ENCODE measurements at regions not wholly inside any gene's neighbourhood (a gene's known extent, or its start where the extent isn't known, plus 50 kb on each side); places are given as distances from the start of the nearest gene placed in this dataset.

DNA sequence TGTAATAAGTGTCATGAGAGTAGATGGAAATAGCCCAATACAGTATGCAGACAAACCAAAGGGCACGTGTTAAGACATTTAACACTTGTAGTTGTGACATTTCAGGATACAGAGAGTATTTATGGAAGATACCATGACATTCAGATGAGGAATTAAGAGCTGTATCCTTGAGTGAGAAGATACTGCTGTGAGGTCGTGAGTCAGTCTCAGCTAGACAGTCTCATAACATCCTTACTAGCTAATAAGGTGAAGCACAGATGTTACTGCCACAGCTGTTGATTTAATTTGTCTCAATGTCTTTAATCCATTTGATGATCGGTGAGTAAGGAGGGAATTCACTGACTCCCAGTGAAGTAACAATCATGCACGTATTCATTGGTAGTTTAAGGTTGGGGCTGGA is 288.0 kb upstream of the AKR1E2 start:
- no peak for DNase-seq (ENCODE audit: low spot score)
- ATAC-seq, result no peak

DNA sequence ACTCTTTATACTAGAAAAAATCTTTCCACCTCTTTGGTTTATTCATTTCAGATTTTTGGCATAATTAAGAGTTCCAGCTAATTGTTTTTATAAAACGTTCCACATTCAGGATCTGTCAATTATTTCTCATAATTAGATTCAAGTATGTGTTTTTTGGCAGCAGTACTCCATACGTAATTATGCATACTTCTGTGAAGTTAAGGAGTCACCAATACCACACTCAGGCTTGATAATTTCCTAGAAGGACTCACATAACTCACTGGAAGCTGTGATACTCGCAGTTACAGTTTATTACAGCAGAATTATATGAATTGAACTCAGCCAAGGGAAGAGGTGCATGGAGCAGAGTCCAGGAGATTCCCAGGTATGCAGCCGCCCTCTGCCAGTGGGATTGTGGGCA is 290.5 kb upstream of the AKR1E2 start:
- no peak for ATAC-seq
- no peak for DNase-seq (ENCODE audit: low spot score)

DNA sequence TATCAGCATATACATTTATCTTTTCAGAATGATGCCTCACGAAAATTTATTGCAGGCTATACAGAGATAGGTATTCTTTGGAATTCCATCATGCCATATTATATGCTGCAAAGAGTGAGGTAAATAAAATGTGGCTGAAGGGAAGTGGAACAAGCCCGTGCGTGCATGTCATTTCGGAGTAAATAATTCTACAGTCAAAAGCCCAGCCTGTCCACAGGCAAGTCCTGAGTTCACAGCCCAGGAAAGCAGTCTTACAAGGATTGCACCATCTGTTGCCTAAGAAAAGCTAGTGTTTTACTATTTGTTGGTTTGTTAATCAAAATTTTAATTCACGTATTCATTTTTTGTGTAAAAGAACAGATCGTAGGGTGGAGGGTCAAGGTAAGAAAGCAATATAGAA is 292.4 kb upstream of the AKR1E2 start:
- DNase-seq (ENCODE audit: low spot score), result no peak
- no peak for ATAC-seq

DNA sequence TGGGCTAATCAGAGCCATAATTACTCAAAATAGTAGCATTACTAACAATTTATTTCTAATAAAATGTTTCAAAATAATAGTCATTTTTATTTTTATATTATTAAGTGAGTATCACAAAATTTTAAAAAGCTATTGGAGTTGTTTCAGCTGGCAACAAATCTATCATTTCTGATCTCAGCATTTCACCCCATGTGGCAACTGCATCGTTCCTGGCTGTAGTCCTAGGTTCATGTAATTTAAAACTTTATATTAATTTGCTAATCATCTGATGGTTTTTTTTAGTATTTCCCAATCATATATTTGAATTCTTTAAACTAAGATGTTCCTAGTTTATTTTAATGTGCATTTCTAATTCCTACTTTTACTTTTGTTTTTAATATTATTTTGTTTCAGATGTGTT is 293.0 kb upstream of the AKR1E2 start:
- DNase-seq (ENCODE audit: low spot score) (no peak), ATAC-seq (no peak)

DNA sequence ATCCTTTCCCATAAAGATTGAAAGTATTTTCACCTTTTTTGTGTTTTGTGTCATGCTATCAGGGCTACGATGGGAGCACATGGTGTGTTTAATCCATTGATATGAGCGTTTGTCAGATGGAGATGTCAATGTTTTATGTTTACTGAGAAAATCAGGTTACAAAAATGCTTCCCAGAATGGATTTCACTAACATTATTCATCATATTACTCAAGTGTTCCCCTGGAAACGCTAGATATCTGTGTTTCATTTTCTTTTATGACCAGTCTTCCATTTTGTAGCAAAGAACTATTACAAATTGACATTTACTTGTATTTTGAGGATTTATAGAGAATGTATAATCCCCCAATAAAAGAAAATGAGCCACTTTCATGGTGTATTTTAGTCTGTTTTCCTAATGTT is 293.5 kb upstream of the AKR1E2 start:
- no peak for ATAC-seq
- no peak for DNase-seq (ENCODE audit: low spot score)

DNA sequence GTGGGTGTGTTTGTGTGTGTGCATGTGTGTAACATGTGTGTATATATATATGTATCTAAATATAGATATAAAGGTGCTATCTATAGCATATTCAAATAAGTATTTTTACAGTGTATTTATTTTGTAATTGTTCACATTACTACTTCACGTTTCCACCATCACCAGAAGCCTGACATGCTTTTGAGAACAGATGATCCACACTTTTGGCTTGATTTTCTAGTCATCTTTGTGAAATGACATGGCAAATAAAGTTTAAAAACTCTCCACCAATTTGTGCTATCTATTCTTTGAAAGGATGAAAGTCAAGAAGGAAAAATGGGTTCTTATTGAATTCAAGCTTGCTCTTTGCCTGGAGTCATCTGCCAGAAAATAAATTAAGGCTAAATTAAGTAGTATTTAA is 294.0 kb upstream of the AKR1E2 start:
- DNase-seq (ENCODE audit: low spot score) (no peak), ATAC-seq (no peak)

DNA sequence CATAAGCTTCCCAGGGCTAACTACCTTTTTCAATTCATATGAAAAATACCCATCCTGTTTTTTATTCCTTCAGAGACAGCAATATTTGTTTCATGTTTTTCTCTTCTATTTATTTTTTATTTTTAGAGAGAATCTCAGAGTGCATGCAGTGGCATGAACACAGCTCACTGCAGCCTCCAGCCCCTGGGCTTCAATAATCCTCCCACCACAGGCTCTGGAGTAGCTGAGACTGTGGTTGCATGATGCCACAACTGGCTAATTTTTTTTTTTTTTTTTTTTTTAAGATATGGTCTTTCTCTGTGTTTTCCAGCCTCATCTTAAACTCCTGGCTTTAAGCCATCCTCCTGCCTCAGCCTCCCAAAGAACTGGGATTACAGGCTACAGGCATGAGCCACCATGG is 296.7 kb upstream of the AKR1E2 start:
- DNase-seq (ENCODE audit: low spot score) (no peak), ATAC-seq (no peak)

DNA sequence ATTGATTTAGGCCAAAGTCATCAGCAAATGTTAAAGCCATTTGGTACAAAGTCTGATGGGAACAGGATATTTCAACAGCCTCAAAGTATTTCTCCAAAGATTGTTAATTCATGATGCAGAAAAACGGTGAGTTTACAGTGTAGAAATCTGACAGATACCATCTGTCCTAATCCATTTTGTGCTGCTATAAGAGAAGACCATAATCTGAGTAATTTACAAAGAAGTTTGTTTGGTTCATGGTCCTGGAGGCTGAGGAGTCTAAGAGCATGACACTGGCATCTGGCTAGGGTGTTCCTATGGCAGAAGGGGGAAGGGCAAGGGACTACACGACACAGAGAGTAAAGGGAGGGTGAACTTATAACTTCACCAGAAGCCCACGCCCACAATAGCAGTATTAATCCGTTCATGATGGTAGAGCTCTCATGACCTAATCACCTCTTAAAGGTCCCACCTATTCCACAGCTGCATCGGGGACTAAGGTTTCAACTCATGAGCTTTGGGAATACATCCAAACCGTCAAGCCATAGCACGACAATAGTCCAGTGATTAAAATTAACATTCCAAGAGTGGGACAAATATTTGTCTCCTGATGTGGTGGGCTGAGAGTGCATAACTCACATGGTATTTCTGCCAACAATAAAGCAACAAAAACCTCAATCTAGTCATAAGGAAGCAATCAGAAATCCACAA is 298.6 kb upstream of the AKR1E2 start:
- no peak for ATAC-seq
- DNase-seq (ENCODE audit: low spot score), result no peak

DNA sequence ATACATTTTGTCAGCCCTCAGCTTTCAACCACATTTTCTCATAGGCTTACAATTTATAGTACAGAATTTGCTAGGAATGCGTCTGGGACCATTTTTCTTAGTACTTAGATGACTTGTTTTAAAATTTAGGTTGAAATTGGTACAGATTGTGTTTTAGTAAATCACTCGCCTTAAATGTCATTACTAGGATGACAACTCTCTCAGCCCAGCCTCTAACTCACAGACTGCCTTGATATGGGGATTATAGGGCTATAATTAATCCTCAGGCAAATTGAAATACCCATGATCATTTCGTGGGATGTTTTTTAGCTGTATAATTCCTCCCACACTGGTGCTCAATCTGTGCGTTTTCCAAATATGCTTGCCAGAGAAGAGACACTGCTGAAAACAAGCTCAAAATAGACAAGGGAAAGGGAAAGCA is 299.7 kb upstream of the AKR1E2 start:
- no peak for ATAC-seq
- DNase-seq (ENCODE audit: low spot score), result no peak

DNA sequence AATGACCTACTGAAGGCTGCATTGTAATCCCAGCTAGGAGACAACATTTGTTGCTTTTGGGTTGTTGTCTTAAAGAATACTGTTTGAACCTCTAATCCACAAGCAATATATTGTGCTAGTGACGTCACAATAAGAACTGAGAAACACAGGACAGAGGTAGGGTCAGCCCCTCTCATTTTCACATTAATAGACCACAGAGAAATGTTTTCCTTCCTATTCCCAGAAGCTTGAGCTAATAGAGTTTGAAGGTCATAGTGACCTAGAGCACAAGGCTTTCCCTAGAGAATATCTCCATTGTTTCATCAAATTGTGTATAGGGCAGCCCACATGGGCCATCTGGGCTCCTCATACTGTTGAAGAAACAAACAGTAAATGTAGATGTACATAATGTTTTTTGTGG is 300.9 kb upstream of the AKR1E2 start:
- no peak for DNase-seq (ENCODE audit: low spot score)
- ATAC-seq, result no peak

DNA sequence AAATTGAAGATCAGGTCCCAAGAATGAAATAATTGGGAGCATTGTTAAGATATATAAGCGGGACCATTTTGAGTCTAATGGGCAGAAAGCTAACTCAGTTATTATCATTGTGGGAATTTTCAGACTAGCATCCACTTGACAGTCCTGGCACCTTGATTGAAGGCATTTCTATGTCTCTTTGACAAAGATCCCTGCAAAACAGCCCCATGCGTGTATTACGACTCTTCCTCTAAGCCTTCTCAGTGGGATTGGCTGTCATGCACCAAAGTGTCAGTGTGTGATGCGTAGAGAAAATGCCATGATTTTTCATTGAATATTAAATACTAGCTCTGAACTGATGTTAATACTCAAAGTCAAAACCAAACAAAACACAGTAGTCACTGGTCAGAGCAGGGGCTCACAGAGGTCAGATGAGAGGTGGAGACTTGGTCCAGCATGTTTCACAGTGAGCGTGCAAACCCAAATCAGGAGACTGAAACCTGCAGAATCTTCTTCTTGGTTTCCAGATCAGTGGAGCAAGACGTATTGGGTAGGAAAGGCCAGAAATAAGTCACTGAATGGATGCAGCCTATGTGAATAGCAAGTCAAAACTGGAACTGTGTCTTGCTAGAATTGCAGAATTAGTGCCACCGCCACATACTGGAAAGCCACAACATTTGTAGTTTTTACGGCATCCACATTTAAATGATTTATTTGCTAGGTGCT is 303.6 kb upstream of the AKR1E2 start:
- DNase-seq (ENCODE audit: low spot score) (no peak), ATAC-seq (no peak)

DNA sequence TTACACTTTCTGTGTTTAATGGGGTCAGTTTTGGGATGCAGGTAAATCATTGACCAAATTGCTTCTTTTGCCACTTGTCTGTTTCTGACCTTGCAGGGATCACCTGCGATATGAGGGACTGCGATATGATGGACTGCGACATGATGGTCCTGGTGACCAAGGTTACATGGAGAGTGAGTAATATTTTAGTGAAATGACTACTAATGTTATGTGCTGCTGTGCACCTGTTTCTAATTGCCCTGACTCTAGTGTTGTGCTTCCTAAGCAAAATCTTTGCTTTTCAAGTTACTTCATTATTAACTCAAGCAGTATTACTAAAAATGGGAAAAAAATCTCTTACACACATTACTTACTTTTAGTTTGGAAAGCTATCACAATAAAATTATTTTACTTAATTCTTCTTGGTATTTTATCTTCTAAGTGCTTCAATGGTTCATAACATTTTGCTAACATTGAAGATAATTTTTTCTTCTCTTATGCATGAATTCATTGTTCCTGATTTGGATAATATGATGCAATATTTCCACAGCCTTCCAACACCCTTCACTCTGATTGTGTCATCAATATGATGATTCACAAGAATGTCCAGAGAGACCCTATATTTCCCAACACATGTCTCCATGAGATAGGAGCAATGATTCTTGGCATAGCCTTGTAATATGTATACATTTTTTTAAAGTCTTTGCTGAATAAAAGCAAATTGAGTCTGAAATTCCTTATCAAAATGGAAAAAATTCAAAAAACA is 306.2 kb upstream of the AKR1E2 start:
- no peak for DNase-seq (ENCODE audit: low spot score)
- ATAC-seq, result no peak

DNA sequence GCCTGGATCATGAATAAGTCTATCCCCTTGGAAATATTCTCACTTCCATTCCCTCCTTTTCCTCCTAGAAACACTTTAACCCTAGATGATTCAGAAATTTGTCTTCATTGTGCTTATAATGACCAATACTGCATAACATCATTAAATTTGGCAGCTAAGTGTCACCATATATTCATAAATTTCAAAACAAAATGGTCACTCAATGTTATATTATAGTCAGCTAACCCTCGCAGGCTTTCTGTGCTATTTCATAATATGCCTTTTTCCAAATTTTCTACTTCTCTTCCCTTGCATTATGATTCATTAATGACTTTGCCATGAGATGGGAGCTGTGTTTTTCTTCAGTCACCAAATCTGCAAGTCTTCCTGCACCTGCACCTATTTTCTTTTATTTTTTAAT is 308.3 kb upstream of the AKR1E2 start:
- no peak for DNase-seq (ENCODE audit: low spot score)

DNA sequence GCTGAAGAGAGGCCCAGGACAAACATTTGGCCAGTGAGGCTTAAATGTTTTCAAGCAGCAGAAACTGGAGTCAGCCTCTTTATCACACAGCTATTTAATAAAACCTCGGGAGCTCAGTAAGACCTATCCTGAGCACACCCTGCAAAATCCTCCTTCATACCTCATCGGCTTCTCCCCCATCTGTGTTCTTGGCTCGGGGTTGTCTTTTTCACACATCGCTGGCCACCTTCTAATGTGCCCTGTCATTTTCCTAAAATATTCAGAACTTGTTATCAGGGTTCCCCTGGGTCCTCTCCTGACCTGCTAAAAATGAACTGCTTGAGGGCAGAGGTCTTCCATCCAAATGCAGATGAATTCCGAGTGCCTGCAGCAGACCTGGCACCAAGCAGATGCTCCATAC is 310.3 kb upstream of the AKR1E2 start:
- ATAC-seq (no peak), DNase-seq (ENCODE audit: low spot score) (no peak)

More for the DNA sequence above, 308.3 kb upstream of the AKR1E2 start:
- no peak for ATAC-seq

DNA sequence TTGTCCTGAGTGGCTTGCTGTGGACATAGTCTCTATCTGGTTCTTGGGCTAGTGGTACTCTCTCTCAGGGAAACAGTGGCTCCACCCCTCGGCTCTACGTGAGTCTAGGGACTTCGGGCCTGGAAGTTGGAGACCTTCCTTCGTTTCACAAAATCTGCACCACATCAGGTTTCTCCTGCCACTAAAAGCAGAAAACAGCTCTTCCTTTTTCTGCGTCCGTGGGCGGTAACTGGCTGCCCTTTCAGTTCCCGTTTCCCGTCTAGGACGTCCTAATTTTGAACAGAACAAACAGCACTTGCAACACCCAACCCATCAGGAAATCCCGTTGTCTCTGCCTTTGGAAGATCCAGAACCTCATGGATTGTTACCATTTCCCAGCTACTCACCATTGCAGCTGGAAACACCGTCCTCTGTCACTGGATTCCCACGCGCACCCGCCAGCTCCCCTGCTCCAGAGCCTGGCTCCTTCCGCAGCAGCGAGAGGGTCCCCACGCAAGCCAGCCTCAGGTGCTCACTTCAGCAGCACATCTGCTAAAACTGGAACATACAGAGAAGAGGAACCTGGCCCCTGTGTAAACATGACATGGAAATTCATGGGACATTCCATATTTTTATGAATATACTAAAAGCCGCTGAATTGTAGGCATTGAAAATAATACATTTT is 311.4 kb upstream of the AKR1E2 start:
- no peak for DNase-seq (ENCODE audit: low spot score)
- peak; percentile 47 for ATAC-seq

DNA sequence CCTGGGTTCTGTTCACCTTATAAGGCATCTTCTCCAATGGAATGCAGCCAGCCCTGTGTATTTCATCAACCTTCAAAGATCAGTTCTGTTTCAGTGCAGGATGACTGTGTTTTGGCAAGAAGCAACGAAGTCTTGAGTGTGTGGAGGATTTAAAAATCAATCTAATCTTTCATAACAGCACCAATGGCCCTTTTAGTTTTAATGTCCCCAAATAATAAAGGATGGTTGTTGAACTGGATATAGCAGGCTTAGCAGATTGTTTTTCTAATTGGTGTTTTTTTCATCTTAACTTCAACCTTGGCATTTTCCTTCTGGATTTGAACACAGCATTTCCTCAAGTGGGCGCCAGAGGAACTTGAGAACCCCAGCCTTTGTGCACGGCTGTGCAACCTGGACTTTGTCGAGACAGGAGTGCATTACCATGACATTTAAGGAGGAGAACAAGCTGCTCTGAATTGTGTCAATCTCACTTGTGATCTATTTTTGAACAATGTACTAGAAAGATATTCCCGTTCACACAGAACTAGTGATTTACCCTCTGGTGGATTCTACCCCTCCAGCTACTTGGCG is 313.3 kb upstream of the AKR1E2 start:
- ATAC-seq (peak; percentile 59), DNase-seq (ENCODE audit: low spot score) (no peak)

DNA sequence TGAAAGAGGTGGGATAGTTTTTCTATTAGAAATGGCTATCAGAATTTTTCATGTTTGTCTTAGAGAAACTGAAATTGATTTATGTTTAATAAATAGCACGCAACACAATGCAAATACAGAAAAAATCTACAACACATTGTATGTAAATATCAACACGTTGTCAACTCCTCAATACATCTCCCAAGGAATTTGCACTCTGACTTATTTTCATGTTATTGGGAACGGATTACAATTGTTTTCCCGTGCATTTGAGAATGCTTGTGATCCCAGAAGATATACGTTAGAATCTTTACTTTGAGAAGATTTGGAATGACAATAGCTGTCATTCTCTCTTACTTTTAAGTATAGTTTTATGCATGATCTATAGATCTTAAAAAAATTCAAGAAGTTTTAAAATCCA is 313.8 kb upstream of the AKR1E2 start:
- DNase-seq (ENCODE audit: low spot score) (no peak), ATAC-seq (no peak)

DNA sequence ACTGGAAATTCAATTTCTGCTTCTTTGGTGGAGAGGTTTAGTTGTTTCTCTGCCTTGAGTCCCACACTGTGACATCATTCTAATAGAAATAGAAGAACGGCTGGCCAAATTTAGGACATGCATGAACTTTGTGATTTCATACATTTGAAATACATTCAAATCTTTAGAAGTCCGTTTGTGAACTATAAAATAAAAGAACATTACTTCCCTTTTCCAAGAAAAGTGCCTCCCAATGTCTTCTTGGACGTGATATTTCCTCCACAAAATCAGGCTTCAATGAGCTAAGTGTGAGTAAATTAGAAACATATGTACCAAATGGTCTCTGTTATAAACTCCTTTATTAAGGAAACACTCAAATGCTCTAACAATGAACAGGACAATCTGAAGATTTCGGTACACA is 314.5 kb upstream of the AKR1E2 start:
- no peak for ATAC-seq
- no peak for DNase-seq (ENCODE audit: low spot score)

DNA sequence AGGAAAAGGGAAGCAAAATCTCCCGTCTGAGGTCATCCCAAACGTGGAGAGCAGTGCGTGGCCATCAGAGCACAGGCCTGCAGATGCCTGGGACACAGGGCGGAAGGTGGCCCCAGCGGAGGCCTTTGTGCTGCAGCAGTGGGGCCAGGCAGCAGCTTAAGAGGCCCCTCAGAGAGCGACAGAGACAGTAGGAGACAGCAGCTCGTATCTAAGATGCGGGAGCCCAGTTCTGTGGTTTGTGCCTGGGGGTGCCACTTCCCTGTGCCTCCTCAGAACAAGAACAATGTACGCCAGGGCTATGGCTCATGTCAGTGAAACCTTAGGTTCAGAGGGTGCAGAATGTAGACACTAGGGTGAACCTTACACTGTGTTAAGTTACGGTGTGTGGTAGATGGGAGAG is 316.6 kb upstream of the AKR1E2 start:
- DNase-seq (ENCODE audit: low spot score), result no peak
- ATAC-seq, result no peak

DNA sequence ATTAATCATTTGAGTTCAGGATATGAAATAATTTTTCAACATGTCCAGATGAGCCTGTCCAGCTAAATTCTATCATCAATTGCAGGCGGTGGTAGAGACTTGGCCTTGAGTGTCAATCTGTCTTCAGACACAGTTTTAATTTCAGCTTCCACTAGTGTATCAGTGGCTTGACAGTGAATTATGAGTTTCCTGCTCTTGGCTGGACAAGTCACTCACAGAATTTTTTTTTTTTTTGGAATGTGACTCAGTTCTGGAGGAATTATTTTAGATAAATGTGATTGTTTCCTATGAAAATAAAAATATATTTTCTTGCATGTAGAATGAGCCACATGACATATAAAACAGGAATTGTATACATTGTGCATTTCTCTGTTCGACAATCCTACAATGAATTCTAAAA is 319.9 kb upstream of the AKR1E2 start:
- no peak for ATAC-seq
- DNase-seq (ENCODE audit: low spot score), result no peak

DNA sequence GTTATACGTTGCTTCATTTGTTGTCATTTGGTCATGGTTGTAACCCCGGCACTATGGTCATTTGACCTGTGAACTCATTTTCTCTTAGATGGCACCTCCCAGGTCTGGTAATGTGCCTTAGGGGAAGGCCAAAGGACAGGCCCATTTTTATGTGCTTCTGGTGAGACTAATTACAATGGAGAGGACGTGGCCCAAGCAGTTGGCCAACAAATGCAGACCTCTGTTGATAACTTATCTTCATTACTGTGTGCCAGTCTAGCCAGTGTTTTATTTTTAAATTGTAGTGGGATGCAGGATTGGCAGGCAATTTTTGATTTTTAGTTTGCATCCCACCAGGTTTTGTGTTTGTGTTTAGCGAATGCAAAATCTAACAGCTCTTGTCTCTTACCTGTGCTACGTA is 321.5 kb upstream of the AKR1E2 start:
- ATAC-seq (no peak), DNase-seq (ENCODE audit: low spot score) (no peak)
